ENCODE measurements at regions not wholly inside any gene's neighbourhood (a gene's known extent, or its start where the extent isn't known, plus 50 kb on each side); places are given as distances from the start of the nearest gene placed in this dataset.

DNA sequence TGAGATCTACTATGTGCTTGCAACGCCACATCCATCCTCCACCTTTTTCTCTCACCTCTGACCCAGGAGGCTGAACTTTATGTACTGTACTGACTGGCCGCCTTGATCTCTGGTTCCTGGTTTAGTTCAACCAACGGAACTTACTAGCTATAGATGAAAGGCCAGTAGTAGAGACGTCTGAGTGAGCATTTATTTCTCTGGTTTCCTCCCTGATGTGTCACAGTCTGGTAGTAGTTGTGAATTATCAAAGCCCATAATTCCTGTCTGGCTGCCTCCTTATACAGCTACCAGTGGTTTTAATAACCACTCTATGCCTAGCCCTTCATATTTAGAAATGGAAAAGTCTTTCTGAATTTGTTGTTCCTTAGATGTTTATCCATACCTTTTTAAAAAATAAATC lies 64.7 kb downstream of the POM121L12 start:
- TF ChIP-seq POLR2A (IDR thresholded peaks at IDR 0.05) (no peak), EP300 (IDR thresholded peaks at IDR 0.05) (no peak), POLR2AphosphoS5 (IDR thresholded peaks at IDR 0.05) (no peak)
- TF ChIP-seq, protein P1, sequence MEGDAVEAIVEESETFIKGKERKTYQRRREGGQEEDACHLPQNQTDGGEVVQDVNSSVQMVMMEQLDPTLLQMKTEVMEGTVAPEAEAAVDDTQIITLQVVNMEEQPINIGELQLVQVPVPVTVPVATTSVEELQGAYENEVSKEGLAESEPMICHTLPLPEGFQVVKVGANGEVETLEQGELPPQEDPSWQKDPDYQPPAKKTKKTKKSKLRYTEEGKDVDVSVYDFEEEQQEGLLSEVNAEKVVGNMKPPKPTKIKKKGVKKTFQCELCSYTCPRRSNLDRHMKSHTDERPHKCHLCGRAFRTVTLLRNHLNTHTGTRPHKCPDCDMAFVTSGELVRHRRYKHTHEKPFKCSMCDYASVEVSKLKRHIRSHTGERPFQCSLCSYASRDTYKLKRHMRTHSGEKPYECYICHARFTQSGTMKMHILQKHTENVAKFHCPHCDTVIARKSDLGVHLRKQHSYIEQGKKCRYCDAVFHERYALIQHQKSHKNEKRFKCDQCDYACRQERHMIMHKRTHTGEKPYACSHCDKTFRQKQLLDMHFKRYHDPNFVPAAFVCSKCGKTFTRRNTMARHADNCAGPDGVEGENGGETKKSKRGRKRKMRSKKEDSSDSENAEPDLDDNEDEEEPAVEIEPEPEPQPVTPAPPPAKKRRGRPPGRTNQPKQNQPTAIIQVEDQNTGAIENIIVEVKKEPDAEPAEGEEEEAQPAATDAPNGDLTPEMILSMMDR (IDR thresholded peaks at IDR 0.05), result no peak
